SU-DHL-6 (cell line): ENCODE measurements at regions not wholly inside any gene's neighbourhood (a gene's known extent, or its start where the extent isn't known, plus 50 kb on each side); places are given as distances from the start of the nearest gene placed in this dataset.

Experiments
- EZH2phosphoT487 ChIP-seq: fragments of 200-600 bp; sonication (generic), shearing (Covaris generic); conservative IDR thresholded peaks from 2 replicates; pipeline ENCODE4 v1.6.1; 2018; ENCODE audit warnings: mild to moderate bottlenecking, antibody characterized with exemption, low read length, moderate library complexity, mixed read lengths
- TF ChIP-seq, protein P1 (sequence below): fragments of 200-600 bp; sonication (generic); IDR thresholded peaks from one replicate; pipeline ENCODE4 v1.5.1; 2017; ENCODE audit warnings: antibody characterized with exemption, mild to moderate bottlenecking, low read length, moderate library complexity; ENCODE audit not compliant: insufficient read depth, poor library complexity, severe bottlenecking

GRCh38 chr11:127114035-127114434, 113.5 kb upstream of the KIRREL3 start:
- TF ChIP-seq, protein P1, sequence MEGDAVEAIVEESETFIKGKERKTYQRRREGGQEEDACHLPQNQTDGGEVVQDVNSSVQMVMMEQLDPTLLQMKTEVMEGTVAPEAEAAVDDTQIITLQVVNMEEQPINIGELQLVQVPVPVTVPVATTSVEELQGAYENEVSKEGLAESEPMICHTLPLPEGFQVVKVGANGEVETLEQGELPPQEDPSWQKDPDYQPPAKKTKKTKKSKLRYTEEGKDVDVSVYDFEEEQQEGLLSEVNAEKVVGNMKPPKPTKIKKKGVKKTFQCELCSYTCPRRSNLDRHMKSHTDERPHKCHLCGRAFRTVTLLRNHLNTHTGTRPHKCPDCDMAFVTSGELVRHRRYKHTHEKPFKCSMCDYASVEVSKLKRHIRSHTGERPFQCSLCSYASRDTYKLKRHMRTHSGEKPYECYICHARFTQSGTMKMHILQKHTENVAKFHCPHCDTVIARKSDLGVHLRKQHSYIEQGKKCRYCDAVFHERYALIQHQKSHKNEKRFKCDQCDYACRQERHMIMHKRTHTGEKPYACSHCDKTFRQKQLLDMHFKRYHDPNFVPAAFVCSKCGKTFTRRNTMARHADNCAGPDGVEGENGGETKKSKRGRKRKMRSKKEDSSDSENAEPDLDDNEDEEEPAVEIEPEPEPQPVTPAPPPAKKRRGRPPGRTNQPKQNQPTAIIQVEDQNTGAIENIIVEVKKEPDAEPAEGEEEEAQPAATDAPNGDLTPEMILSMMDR, result no peak
- TF ChIP-seq EZH2phosphoT487, result no peak
